Spleen (tissue), 11 donors: ENCODE measurements at regions not wholly inside any gene's neighbourhood (a gene's known extent, or its start where the extent isn't known, plus 50 kb on each side); places are given as distances from the start of the nearest gene placed in this dataset.

Experiments
- DNase-seq: peaks from one replicate; pipeline ENCODE4 v3.0.0-alpha.2; 2020
- H3K27ac ChIP-seq, 8 donors: fragments of 200-600 bp; sonication (generic) in 7 of 8; 1 replicate in 4 of 8; 2 replicates in 4 of 8; pipeline versions ENCODE4 v1.5.0 to v1.8.0; 2016 to 2021; ENCODE audit warnings: inconsistent platforms in 4 of 8, mild to moderate bottlenecking in 4 of 8, moderate library complexity in 1 of 8
- H3K27me3 ChIP-seq, 7 donors: fragments of 200-600 bp; sonication (generic) in 6 of 7; replicated peaks in 1 of 7; 1 replicate in 4 of 7; 2 replicates in 3 of 7; pipeline versions ENCODE4 v1.5.0 to v1.8.0; 2016 to 2021; ENCODE audit warnings: inconsistent platforms in 3 of 7, mild to moderate bottlenecking in 1 of 7
- H3K36me3 ChIP-seq, 6 donors: fragments of 200-600 bp; sonication (generic) in 5 of 6; 1 replicate in 4 of 6; 2 replicates in 2 of 6; pipeline versions ENCODE4 v1.5.0 to v1.8.0; 2016 to 2021; ENCODE audit warnings: inconsistent platforms in 2 of 6
- H3K4me1 ChIP-seq, 6 donors: fragments of 200-600 bp; sonication (generic) in 5 of 6; 1 replicate in 3 of 6; 2 replicates in 3 of 6; pipeline versions ENCODE4 v1.5.0 to v1.8.0; 2016 to 2021; ENCODE audit warnings: inconsistent platforms in 3 of 6
- H3K4me3 ChIP-seq, 8 donors: fragments of 200-600 bp; sonication (generic) in 7 of 8; 1 replicate in 4 of 8; 2 replicates in 4 of 8; pipeline versions ENCODE4 v1.5.0 to v1.8.0; 2016 to 2021; ENCODE audit warnings: inconsistent platforms in 4 of 8, mild to moderate bottlenecking in 4 of 8, moderate library complexity in 2 of 8
- H3K9me3 ChIP-seq, 8 donors: fragments of 200-600 bp; sonication (generic) in 7 of 8; 1 replicate in 4 of 8; 2 replicates in 4 of 8; pipeline versions ENCODE4 v1.5.0 to v1.8.0; 2016 to 2021; ENCODE audit warnings: inconsistent platforms in 4 of 8
- CTCF ChIP-seq, 11 experiments: fragments of 200-600 bp in 7 of 11; fragments of 450-650 bp in 4 of 11; sonication (generic) in 4 of 11; IDR thresholded peaks in 8 of 11; conservative IDR thresholded peaks in 3 of 11; 1 replicate in 7 of 11; 2 replicates in 4 of 11; pipeline versions ENCODE4 v1.4.0 to v1.8.0; 2016 to 2021; ENCODE audit warnings: antibody characterized with exemption in 11 of 11, inconsistent platforms in 4 of 11, mild to moderate bottlenecking in 1 of 11
- WGBS, 5 donors: extraction: QIAGEN DNeasy Blood & Tissue Kit in 3 of 5; methylation state at CpG; one replicate each; pipeline versions ENCODE4 v1.1.5 to v1.1.7; 2013 to 2018; 5-methylcytosine and 5-hydroxymethylcytosine counted together
- intact Hi-C: fragments of 100-400 bp; cut with DNase I; formaldehyde crosslinking; loops from one replicate; pipeline ENCODE4 v1.15.0; 2023; ENCODE audit warnings: low total_unique reads
- donor health status: healthy with polysubstance abuse.
- donor health status: DM: no; HTN: no; CAD: no; lungs with moderate emphysema.
- donor health status: DM: no; HTN: no; CAD: no.
- donor health status: Bipolar disorder and iron deficiency.
- donor health status: healthy.
- donor health status: DM: no; HTN: no; CAD: no.
- donor health status: DM: yes; HTN: yes; CAD: no.

- WGBS, 5 donors, result 74 to 82% (median 77%) methylated on average over 4 of the region's 4 CpGs
- Histone ChIP-seq H3K27me3 (no peaks in the 10 kb centered on the region), H3K27ac (no peak overlapping the region), H3K4me3 (no peak overlapping the region), H3K4me1 (no peaks in the 10 kb centered on the region), H3K9me3 (peaks cover 0 to 9% (median 0%) of the 10 kb centered on the region in 8 donors), H3K36me3 (no peaks in the 10 kb centered on the region)
- intact Hi-C loops, result no loop called here
- no peak for TF ChIP-seq CTCF (IDR thresholded peaks at IDR 0.05 in 8 of 11, conservative IDR thresholded peaks at IDR 0.05 in 3 of 11)
- no peak for DNase-seq
Observed at GRCh38 chr9:119114681-119115080, 254.6 kb downstream of the BRINP1 start.
